ENCODE measurements at regions not wholly inside any gene's neighbourhood (a gene's known extent, or its start where the extent isn't known, plus 50 kb on each side); places are given as distances from the start of the nearest gene placed in this dataset.

DNA sequence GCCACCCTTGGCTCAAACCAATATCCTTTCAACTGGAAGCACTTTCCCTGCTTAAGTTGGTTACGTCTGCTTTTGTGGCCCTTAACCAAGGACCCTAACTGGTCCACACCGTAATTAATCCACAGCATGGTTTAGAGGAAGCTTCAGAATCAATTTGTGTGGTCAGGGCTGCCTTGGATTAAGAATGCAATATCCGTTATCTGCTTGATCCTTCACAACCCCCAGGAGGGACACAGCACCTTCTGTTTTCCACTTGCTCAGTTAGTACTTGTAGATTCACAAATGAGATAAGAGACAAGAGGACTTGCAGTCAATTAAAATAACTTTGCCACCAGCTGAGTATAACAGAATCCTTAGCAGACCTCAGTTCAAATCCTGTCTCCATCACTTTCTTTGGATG lies 56.9 kb upstream of the LRP8 start:
- TF ChIP-seq MYC (IDR thresholded peaks at IDR 0.05; ENCODE audit: low read depth, low read length) (no peak), POLR2AphosphoS5 (IDR thresholded peaks at IDR 0.05; ENCODE audit: insufficient read depth, low read depth, low read length) (no peak), FOS (IDR thresholded peaks at IDR 0.05; ENCODE audit: borderline replicate concordance, insufficient read depth, low read length) (no peak), JUN (IDR thresholded peaks at IDR 0.05; ENCODE audit: borderline replicate concordance, insufficient read depth, insufficient read length, low read depth) (no peak), EZH2 (IDR thresholded peaks at IDR 0.05; ENCODE audit: borderline replicate concordance, low read depth, low read length, severe bottlenecking) (no peak)
- TF ChIP-seq, protein P1, sequence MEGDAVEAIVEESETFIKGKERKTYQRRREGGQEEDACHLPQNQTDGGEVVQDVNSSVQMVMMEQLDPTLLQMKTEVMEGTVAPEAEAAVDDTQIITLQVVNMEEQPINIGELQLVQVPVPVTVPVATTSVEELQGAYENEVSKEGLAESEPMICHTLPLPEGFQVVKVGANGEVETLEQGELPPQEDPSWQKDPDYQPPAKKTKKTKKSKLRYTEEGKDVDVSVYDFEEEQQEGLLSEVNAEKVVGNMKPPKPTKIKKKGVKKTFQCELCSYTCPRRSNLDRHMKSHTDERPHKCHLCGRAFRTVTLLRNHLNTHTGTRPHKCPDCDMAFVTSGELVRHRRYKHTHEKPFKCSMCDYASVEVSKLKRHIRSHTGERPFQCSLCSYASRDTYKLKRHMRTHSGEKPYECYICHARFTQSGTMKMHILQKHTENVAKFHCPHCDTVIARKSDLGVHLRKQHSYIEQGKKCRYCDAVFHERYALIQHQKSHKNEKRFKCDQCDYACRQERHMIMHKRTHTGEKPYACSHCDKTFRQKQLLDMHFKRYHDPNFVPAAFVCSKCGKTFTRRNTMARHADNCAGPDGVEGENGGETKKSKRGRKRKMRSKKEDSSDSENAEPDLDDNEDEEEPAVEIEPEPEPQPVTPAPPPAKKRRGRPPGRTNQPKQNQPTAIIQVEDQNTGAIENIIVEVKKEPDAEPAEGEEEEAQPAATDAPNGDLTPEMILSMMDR (IDR thresholded peaks at IDR 0.05; ENCODE audit: extremely low read depth in 1 of 2, insufficient read depth in 1 of 2, low read depth in 1 of 2, low read length in 2 of 2) = no peak
- TF ChIP-seq, protein P2, sequence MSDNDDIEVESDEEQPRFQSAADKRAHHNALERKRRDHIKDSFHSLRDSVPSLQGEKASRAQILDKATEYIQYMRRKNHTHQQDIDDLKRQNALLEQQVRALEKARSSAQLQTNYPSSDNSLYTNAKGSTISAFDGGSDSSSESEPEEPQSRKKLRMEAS (IDR thresholded peaks at IDR 0.05; ENCODE audit: insufficient read depth, insufficient read length) = no peak
- Histone ChIP-seq H3K79me2 (ENCODE audit: control insufficient read depth, insufficient read depth, low read length) (no peaks in the 10 kb centered on the region), H3K4me3 (replicated peaks in 1 of 3; ENCODE audit: insufficient read depth in 1 of 3, low read depth in 1 of 3, low read length in 3 of 3) (no peak overlapping the region), H4K20me1 (replicated peaks; ENCODE audit: control insufficient read depth, extremely low read depth, insufficient read depth, low read length) (no peaks in the 10 kb centered on the region), H3K27ac (ENCODE audit: insufficient read depth, low read depth, low read length) (no peak overlapping the region), H3K9me1 (replicated peaks; ENCODE audit: control insufficient read depth, extremely low read depth, insufficient read depth, low read length) (no peaks in the 10 kb centered on the region), H3K36me3 (ENCODE audit: control insufficient read depth in 2 of 2, extremely low read depth in 1 of 2, insufficient read depth in 2 of 2, low read length in 2 of 2) (no peaks in the 10 kb centered on the region), H3K4me1 (ENCODE audit: control insufficient read depth, extremely low read depth, insufficient read depth, low read length) (no peaks in the 10 kb centered on the region), H3K4me2 (ENCODE audit: insufficient read depth, low read length) (no peak overlapping the region), H3K9me3 (replicated peaks; ENCODE audit: control insufficient read depth, insufficient read depth, low read length) (no peaks in the 10 kb centered on the region), H2AFZ (ENCODE audit: low read depth, low read length) (no peak overlapping the region), H3K9ac (replicated peaks; ENCODE audit: extremely low read depth, insufficient read depth, low read length) (no peak overlapping the region), H3K27me3 (ENCODE audit: control insufficient read depth in 2 of 2, insufficient read depth in 2 of 2, low read length in 2 of 2) (peaks cover 7 to 15% of the 10 kb centered on the region in 2 experiments)
- intact Hi-C loops (cut with micrococcal nuclease) = no loop called here
- DNase-seq (ENCODE audit: low read depth, low spot score) (no peak), FAIRE-seq (no peak)
- CTCF ChIA-PET = no interaction called here
- dilution Hi-C loops (cut with MboI; ENCODE audit: extremely low pct_ligation_motif_present, low sequenced_read_pairs) = no loop called here
- POLR2A ChIA-PET = no interaction called here
- BruUV-seq (replicated peaks) = no TSS peak

Measured in endothelial cell of umbilical vein (primary cell).